H9 (cell line): ENCODE measurements at regions not wholly inside any gene's neighbourhood (a gene's known extent, or its start where the extent isn't known, plus 50 kb on each side); places are given as distances from the start of the nearest gene placed in this dataset.
"Not testable (repeated sequence)": the region's sequence is repeated elsewhere in the genome, so short reads cannot be mapped to it uniquely, and the experiment has no call there.

Source experiments
- DNase-seq: peaks from one replicate; pipeline ENCODE4 v3.0.0-alpha.2; 2017
- H2AFZ ChIP-seq: one replicate; pipeline ENCODE4 v1.6.1; 2013; ENCODE audit warnings: mild to moderate bottlenecking, low read length, control low read depth, moderate library complexity
- H2AK5ac ChIP-seq: 2 replicates; pipeline ENCODE4 v1.6.1; 2013; ENCODE audit warnings: low read length, control low read depth, mixed read lengths; ENCODE audit not compliant: insufficient read length
- H2BK120ac ChIP-seq: one replicate; pipeline ENCODE4 v1.6.1; 2013; ENCODE audit warnings: low read depth, mild to moderate bottlenecking, low read length, control low read depth, inconsistent platforms; ENCODE audit not compliant: poor library complexity, severe bottlenecking
- H2BK12ac ChIP-seq: 2 replicates; pipeline ENCODE4 v1.6.1; 2013; ENCODE audit warnings: low read length, control low read depth, mixed read lengths, low read depth; ENCODE audit not compliant: insufficient read length
- H2BK15ac ChIP-seq: 2 replicates; pipeline ENCODE4 v1.6.1; 2013; ENCODE audit warnings: low read depth, low read length, control low read depth
- H2BK20ac ChIP-seq: one replicate; pipeline ENCODE4 v1.6.1; 2013; ENCODE audit warnings: low read depth, mild to moderate bottlenecking, low read length, control low read depth, inconsistent platforms; ENCODE audit not compliant: poor library complexity, severe bottlenecking
- H2BK5ac ChIP-seq: 2 replicates; pipeline ENCODE4 v1.6.1; 2013; ENCODE audit warnings: low read length, control low read depth, mixed read lengths; ENCODE audit not compliant: insufficient read length
- H3K14ac ChIP-seq: 2 replicates; pipeline ENCODE4 v1.6.1; 2013; ENCODE audit warnings: low read length, control low read depth; ENCODE audit not compliant: insufficient read depth
- H3K18ac ChIP-seq: 2 replicates; pipeline ENCODE4 v1.6.1; 2013; ENCODE audit warnings: low read depth, mild to moderate bottlenecking, mixed read lengths, low read length, control low read depth; ENCODE audit not compliant: insufficient read length
- H3K23ac ChIP-seq: 2 replicates; pipeline ENCODE4 v1.6.1; 2013; ENCODE audit warnings: low read length, control low read depth, mixed read lengths, low read depth; ENCODE audit not compliant: insufficient read length
- H3K23me2 ChIP-seq: 2 replicates; pipeline ENCODE4 v1.6.1; 2013; ENCODE audit warnings: low read depth, mild to moderate bottlenecking, mixed read lengths, low read length, control low read depth; ENCODE audit not compliant: insufficient read length, poor library complexity, severe bottlenecking
- H3K27ac ChIP-seq: 2 replicates; pipeline ENCODE4 v1.5.1; 2013; ENCODE audit warnings: low read length, control low read depth, mixed read lengths, low read depth; ENCODE audit not compliant: insufficient read length
- H3K27me3 ChIP-seq: 2 replicates; pipeline ENCODE4 v1.6.1; 2013; ENCODE audit warnings: low read length, control low read depth, inconsistent platforms; ENCODE audit not compliant: insufficient read depth
- H3K4ac ChIP-seq: 2 replicates; pipeline ENCODE4 v1.6.1; 2013; ENCODE audit warnings: low read depth, mild to moderate bottlenecking, control low read depth, inconsistent platforms, low read length, moderate library complexity
- H3K4me1 ChIP-seq: 2 replicates; pipeline ENCODE4 v1.6.1; 2013; ENCODE audit warnings: low read length, control low read depth, inconsistent platforms; ENCODE audit not compliant: insufficient read depth
- H3K4me2 ChIP-seq: 2 replicates; pipeline ENCODE4 v1.6.1; 2013; ENCODE audit warnings: low read length, control low read depth, mixed read lengths; ENCODE audit not compliant: insufficient read length, insufficient read depth
- H3K56ac ChIP-seq: 2 replicates; pipeline ENCODE4 v1.6.1; 2013; ENCODE audit warnings: low read depth, mild to moderate bottlenecking, mixed read lengths, low read length, control low read depth; ENCODE audit not compliant: insufficient read length
- H3K79me1 ChIP-seq: 2 replicates; pipeline ENCODE4 v1.6.1; 2013; ENCODE audit warnings: low read depth, mild to moderate bottlenecking, moderate library complexity, low read length, control low read depth, inconsistent platforms; ENCODE audit not compliant: insufficient read depth, poor library complexity, severe bottlenecking
- H3K79me2 ChIP-seq: 2 replicates; pipeline ENCODE4 v1.6.1; 2013; ENCODE audit warnings: low read length, control low read depth, inconsistent platforms; ENCODE audit not compliant: insufficient read depth
- H3K9ac ChIP-seq: 2 replicates; pipeline ENCODE4 v1.6.1; 2013; ENCODE audit warnings: low read length, control low read depth, mixed read lengths; ENCODE audit not compliant: insufficient read length; ENCODE audit errors: extremely low read depth
- H3K9me3 ChIP-seq: one replicate; pipeline ENCODE4 v1.6.1; 2013; ENCODE audit warnings: low read depth, low read length, inconsistent platforms; ENCODE audit not compliant: control insufficient read depth
- H3T11ph ChIP-seq: one replicate; pipeline ENCODE4 v1.6.1; 2013; ENCODE audit warnings: mild to moderate bottlenecking, low read length, control low read depth, inconsistent platforms
- H4K20me1 ChIP-seq: one replicate; pipeline ENCODE4 v1.6.1; 2013; ENCODE audit not compliant: control insufficient read depth, insufficient read length, insufficient read depth
- H4K5ac ChIP-seq: 2 replicates; pipeline ENCODE4 v1.6.1; 2013; ENCODE audit warnings: low read depth, mild to moderate bottlenecking, mixed read lengths, low read length, control low read depth; ENCODE audit not compliant: insufficient read length
- H4K8ac ChIP-seq: replicated peaks from 2 replicates; pipeline ENCODE4 v1.6.1; 2013; ENCODE audit warnings: low read length, control low read depth, mixed read lengths, low read depth; ENCODE audit not compliant: insufficient read length
- H4K91ac ChIP-seq: 2 replicates; pipeline ENCODE4 v1.6.1; 2013; ENCODE audit warnings: low read depth, mild to moderate bottlenecking, moderate library complexity, mixed read lengths, low read length, control low read depth; ENCODE audit not compliant: insufficient read length
- H3K27ac Mint-ChIP-seq, 3 experiments: 2 replicates in 2 of 3; 3 replicates in 1 of 3; pipeline ENCODE4 v1.8.0; 2020 to 2021; ENCODE audit warnings: mixed read lengths in 3 of 3, mild to moderate bottlenecking in 1 of 3, moderate library complexity in 1 of 3
- H3K27me3 Mint-ChIP-seq: 2 replicates; pipeline ENCODE4 v1.8.0; 2021; ENCODE audit warnings: low read depth, mild to moderate bottlenecking, moderate library complexity, mixed read lengths
- H3K36me3 Mint-ChIP-seq, 3 experiments: 2 replicates in 2 of 3; 3 replicates in 1 of 3; pipeline ENCODE4 v1.8.0; 2020 to 2021; ENCODE audit warnings: low read depth in 3 of 3, mixed read lengths in 3 of 3; ENCODE audit not compliant: insufficient read depth in 1 of 3
- H3K4me1 Mint-ChIP-seq, 2 experiments: 2 replicates each; pipeline ENCODE4 v1.8.0; 2020; ENCODE audit warnings: mixed read lengths in 2 of 2
- H3K4me3 Mint-ChIP-seq, 2 experiments: 2 replicates in 1 of 2; 3 replicates in 1 of 2; pipeline ENCODE4 v1.8.0; 2020 to 2021; ENCODE audit warnings: mild to moderate bottlenecking in 2 of 2, mixed read lengths in 2 of 2, moderate library complexity in 1 of 2
- H3K9me3 Mint-ChIP-seq, 2 experiments: 2 replicates in 1 of 2; 3 replicates in 1 of 2; pipeline ENCODE4 v1.8.0; 2020; ENCODE audit warnings: mild to moderate bottlenecking in 2 of 2, mixed read lengths in 2 of 2, moderate library complexity in 1 of 2
- WGBS: extraction: QIAGEN DNeasy Blood & Tissue Kit; methylation state at CpG from one replicate; pipeline ENCODE4 v1.1.7; 2013; ENCODE audit warnings: missing lambda C conversion rate, low lambda C conversion rate, mixed read lengths; ENCODE audit not compliant: insufficient read length; ENCODE audit errors: extremely low coverage; 5-methylcytosine and 5-hydroxymethylcytosine counted together

DNA sequence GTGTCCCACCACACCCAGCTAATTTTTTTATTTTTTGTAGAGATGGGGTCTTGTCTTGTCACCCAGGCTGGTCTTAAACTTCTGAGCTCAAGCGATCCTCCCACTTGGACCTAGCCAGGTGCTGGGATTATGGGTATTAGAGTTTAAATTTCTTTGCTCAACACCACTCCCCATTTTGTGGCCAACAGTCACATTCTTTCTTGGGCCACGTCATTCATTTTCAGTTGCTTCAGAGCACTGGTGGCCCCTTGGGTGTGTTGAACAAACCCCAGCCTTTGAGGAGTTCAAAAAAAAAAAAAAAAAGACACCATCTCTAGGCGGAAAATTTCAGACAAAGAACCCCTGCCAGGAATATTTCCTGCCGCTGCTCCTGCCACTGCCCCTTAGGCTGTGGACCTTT, 77.0 kb downstream of the SPDYE17 start:
- not testable (repeated sequence) for H3K36me3 Mint-ChIP-seq, H3K4me1 Mint-ChIP-seq, H3K18ac ChIP-seq, H3K23me2 ChIP-seq, H2AK5ac ChIP-seq, H2BK12ac ChIP-seq, H4K91ac ChIP-seq, H3K79me2 ChIP-seq, H3K9me3 ChIP-seq, H2AFZ ChIP-seq, H3K9me3 Mint-ChIP-seq, H4K8ac ChIP-seq, H2BK20ac ChIP-seq, H3K23ac ChIP-seq, H2BK120ac ChIP-seq, H3K9ac ChIP-seq, H3K27me3 ChIP-seq, H3K27me3 Mint-ChIP-seq, H2BK15ac ChIP-seq, DNase-seq, H3K4me3 Mint-ChIP-seq, H3K14ac ChIP-seq, H3K4ac ChIP-seq, H3T11ph ChIP-seq, H3K27ac ChIP-seq, H3K79me1 ChIP-seq, H3K4me1 ChIP-seq, H3K56ac ChIP-seq, H4K5ac ChIP-seq, H4K20me1 ChIP-seq, H3K4me2 ChIP-seq, H2BK5ac ChIP-seq, H3K27ac Mint-ChIP-seq
- no CpG with 5 or more reads among the region's 4 CpGs for WGBS

DNA sequence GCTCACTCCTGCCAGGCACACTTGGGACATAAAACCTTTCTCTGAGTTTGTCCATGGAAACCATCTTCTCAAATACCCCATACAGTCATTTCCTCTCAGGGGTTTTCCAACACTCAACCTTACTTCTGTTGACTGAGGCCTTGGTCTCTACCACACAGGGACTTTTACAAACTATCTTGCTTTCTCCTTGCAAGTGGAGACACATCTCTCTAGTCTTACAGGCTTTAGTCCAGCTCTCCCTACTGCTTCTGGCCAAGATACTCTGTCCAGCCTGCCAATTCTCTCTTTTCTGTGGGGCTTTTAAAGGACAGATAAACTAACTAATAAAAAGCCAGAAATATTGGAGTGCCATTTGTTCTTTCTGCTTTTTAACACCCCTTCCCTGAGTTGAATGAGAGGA, 87.6 kb downstream of the SPDYE17 start:
- not testable (repeated sequence) for H3K27ac ChIP-seq, H2BK12ac ChIP-seq, H3K27ac Mint-ChIP-seq, H3K23ac ChIP-seq, H2BK5ac ChIP-seq, H2AK5ac ChIP-seq, H2AFZ ChIP-seq, H3K27me3 Mint-ChIP-seq, DNase-seq, H3K9me3 ChIP-seq, H2BK120ac ChIP-seq, H3K4me1 ChIP-seq, H3K36me3 Mint-ChIP-seq, H3K79me1 ChIP-seq, H3K27me3 ChIP-seq, H3T11ph ChIP-seq, H3K4ac ChIP-seq, H3K56ac ChIP-seq, H3K23me2 ChIP-seq, H2BK15ac ChIP-seq, H4K91ac ChIP-seq, H3K18ac ChIP-seq, H4K20me1 ChIP-seq, H4K8ac ChIP-seq, H3K4me3 Mint-ChIP-seq, H3K9ac ChIP-seq, H3K4me1 Mint-ChIP-seq, H3K14ac ChIP-seq, H4K5ac ChIP-seq, H3K4me2 ChIP-seq, H3K79me2 ChIP-seq, H2BK20ac ChIP-seq, H3K9me3 Mint-ChIP-seq
